H9 (cell line): ENCODE measurements at regions not wholly inside any gene's neighbourhood (a gene's known extent, or its start where the extent isn't known, plus 50 kb on each side); places are given as distances from the start of the nearest gene placed in this dataset.

Source experiments
- DNase-seq: peaks from one replicate; pipeline ENCODE4 v3.0.0-alpha.2; 2017
- H2AFZ ChIP-seq: one replicate; pipeline ENCODE4 v1.6.1; 2013; ENCODE audit warnings: mild to moderate bottlenecking, low read length, control low read depth, moderate library complexity
- H2AK5ac ChIP-seq: 2 replicates; pipeline ENCODE4 v1.6.1; 2013; ENCODE audit warnings: low read length, control low read depth, mixed read lengths; ENCODE audit not compliant: insufficient read length
- H2BK120ac ChIP-seq: one replicate; pipeline ENCODE4 v1.6.1; 2013; ENCODE audit warnings: low read depth, mild to moderate bottlenecking, low read length, control low read depth, inconsistent platforms; ENCODE audit not compliant: poor library complexity, severe bottlenecking
- H2BK12ac ChIP-seq: 2 replicates; pipeline ENCODE4 v1.6.1; 2013; ENCODE audit warnings: low read length, control low read depth, mixed read lengths, low read depth; ENCODE audit not compliant: insufficient read length
- H2BK15ac ChIP-seq: 2 replicates; pipeline ENCODE4 v1.6.1; 2013; ENCODE audit warnings: low read depth, low read length, control low read depth
- H2BK20ac ChIP-seq: one replicate; pipeline ENCODE4 v1.6.1; 2013; ENCODE audit warnings: low read depth, mild to moderate bottlenecking, low read length, control low read depth, inconsistent platforms; ENCODE audit not compliant: poor library complexity, severe bottlenecking
- H2BK5ac ChIP-seq: 2 replicates; pipeline ENCODE4 v1.6.1; 2013; ENCODE audit warnings: low read length, control low read depth, mixed read lengths; ENCODE audit not compliant: insufficient read length
- H3K14ac ChIP-seq: 2 replicates; pipeline ENCODE4 v1.6.1; 2013; ENCODE audit warnings: low read length, control low read depth; ENCODE audit not compliant: insufficient read depth
- H3K18ac ChIP-seq: 2 replicates; pipeline ENCODE4 v1.6.1; 2013; ENCODE audit warnings: low read depth, mild to moderate bottlenecking, mixed read lengths, low read length, control low read depth; ENCODE audit not compliant: insufficient read length
- H3K23ac ChIP-seq: 2 replicates; pipeline ENCODE4 v1.6.1; 2013; ENCODE audit warnings: low read length, control low read depth, mixed read lengths, low read depth; ENCODE audit not compliant: insufficient read length
- H3K23me2 ChIP-seq: 2 replicates; pipeline ENCODE4 v1.6.1; 2013; ENCODE audit warnings: low read depth, mild to moderate bottlenecking, mixed read lengths, low read length, control low read depth; ENCODE audit not compliant: insufficient read length, poor library complexity, severe bottlenecking
- H3K27ac ChIP-seq: 2 replicates; pipeline ENCODE4 v1.5.1; 2013; ENCODE audit warnings: low read length, control low read depth, mixed read lengths, low read depth; ENCODE audit not compliant: insufficient read length
- H3K27me3 ChIP-seq: 2 replicates; pipeline ENCODE4 v1.6.1; 2013; ENCODE audit warnings: low read length, control low read depth, inconsistent platforms; ENCODE audit not compliant: insufficient read depth
- H3K4ac ChIP-seq: 2 replicates; pipeline ENCODE4 v1.6.1; 2013; ENCODE audit warnings: low read depth, mild to moderate bottlenecking, control low read depth, inconsistent platforms, low read length, moderate library complexity
- H3K4me1 ChIP-seq: 2 replicates; pipeline ENCODE4 v1.6.1; 2013; ENCODE audit warnings: low read length, control low read depth, inconsistent platforms; ENCODE audit not compliant: insufficient read depth
- H3K4me2 ChIP-seq: 2 replicates; pipeline ENCODE4 v1.6.1; 2013; ENCODE audit warnings: low read length, control low read depth, mixed read lengths; ENCODE audit not compliant: insufficient read length, insufficient read depth
- H3K56ac ChIP-seq: 2 replicates; pipeline ENCODE4 v1.6.1; 2013; ENCODE audit warnings: low read depth, mild to moderate bottlenecking, mixed read lengths, low read length, control low read depth; ENCODE audit not compliant: insufficient read length
- H3K79me1 ChIP-seq: 2 replicates; pipeline ENCODE4 v1.6.1; 2013; ENCODE audit warnings: low read depth, mild to moderate bottlenecking, moderate library complexity, low read length, control low read depth, inconsistent platforms; ENCODE audit not compliant: insufficient read depth, poor library complexity, severe bottlenecking
- H3K79me2 ChIP-seq: 2 replicates; pipeline ENCODE4 v1.6.1; 2013; ENCODE audit warnings: low read length, control low read depth, inconsistent platforms; ENCODE audit not compliant: insufficient read depth
- H3K9ac ChIP-seq: 2 replicates; pipeline ENCODE4 v1.6.1; 2013; ENCODE audit warnings: low read length, control low read depth, mixed read lengths; ENCODE audit not compliant: insufficient read length; ENCODE audit errors: extremely low read depth
- H3K9me3 ChIP-seq: one replicate; pipeline ENCODE4 v1.6.1; 2013; ENCODE audit warnings: low read depth, low read length, inconsistent platforms; ENCODE audit not compliant: control insufficient read depth
- H3T11ph ChIP-seq: one replicate; pipeline ENCODE4 v1.6.1; 2013; ENCODE audit warnings: mild to moderate bottlenecking, low read length, control low read depth, inconsistent platforms
- H4K20me1 ChIP-seq: one replicate; pipeline ENCODE4 v1.6.1; 2013; ENCODE audit not compliant: control insufficient read depth, insufficient read length, insufficient read depth
- H4K5ac ChIP-seq: 2 replicates; pipeline ENCODE4 v1.6.1; 2013; ENCODE audit warnings: low read depth, mild to moderate bottlenecking, mixed read lengths, low read length, control low read depth; ENCODE audit not compliant: insufficient read length
- H4K8ac ChIP-seq: replicated peaks from 2 replicates; pipeline ENCODE4 v1.6.1; 2013; ENCODE audit warnings: low read length, control low read depth, mixed read lengths, low read depth; ENCODE audit not compliant: insufficient read length
- H4K91ac ChIP-seq: 2 replicates; pipeline ENCODE4 v1.6.1; 2013; ENCODE audit warnings: low read depth, mild to moderate bottlenecking, moderate library complexity, mixed read lengths, low read length, control low read depth; ENCODE audit not compliant: insufficient read length
- H3K27ac Mint-ChIP-seq, 3 experiments: 2 replicates in 2 of 3; 3 replicates in 1 of 3; pipeline ENCODE4 v1.8.0; 2020 to 2021; ENCODE audit warnings: mixed read lengths in 3 of 3, mild to moderate bottlenecking in 1 of 3, moderate library complexity in 1 of 3
- H3K27me3 Mint-ChIP-seq: 2 replicates; pipeline ENCODE4 v1.8.0; 2021; ENCODE audit warnings: low read depth, mild to moderate bottlenecking, moderate library complexity, mixed read lengths
- H3K36me3 Mint-ChIP-seq, 3 experiments: 2 replicates in 2 of 3; 3 replicates in 1 of 3; pipeline ENCODE4 v1.8.0; 2020 to 2021; ENCODE audit warnings: low read depth in 3 of 3, mixed read lengths in 3 of 3; ENCODE audit not compliant: insufficient read depth in 1 of 3
- H3K4me1 Mint-ChIP-seq, 2 experiments: 2 replicates each; pipeline ENCODE4 v1.8.0; 2020; ENCODE audit warnings: mixed read lengths in 2 of 2
- H3K4me3 Mint-ChIP-seq, 2 experiments: 2 replicates in 1 of 2; 3 replicates in 1 of 2; pipeline ENCODE4 v1.8.0; 2020 to 2021; ENCODE audit warnings: mild to moderate bottlenecking in 2 of 2, mixed read lengths in 2 of 2, moderate library complexity in 1 of 2
- H3K9me3 Mint-ChIP-seq, 2 experiments: 2 replicates in 1 of 2; 3 replicates in 1 of 2; pipeline ENCODE4 v1.8.0; 2020; ENCODE audit warnings: mild to moderate bottlenecking in 2 of 2, mixed read lengths in 2 of 2, moderate library complexity in 1 of 2
- WGBS: extraction: QIAGEN DNeasy Blood & Tissue Kit; methylation state at CpG from one replicate; pipeline ENCODE4 v1.1.7; 2013; ENCODE audit warnings: missing lambda C conversion rate, low lambda C conversion rate, mixed read lengths; ENCODE audit not compliant: insufficient read length; ENCODE audit errors: extremely low coverage; 5-methylcytosine and 5-hydroxymethylcytosine counted together
- TF ChIP-seq, protein P1 (sequence below): fragments of 200-600 bp; sonication (generic); conservative IDR thresholded peaks from 3 replicates; pipeline ENCODE4 v1.8.0; 2021; ENCODE audit warnings: antibody characterized with exemption, mild to moderate bottlenecking

DNA sequence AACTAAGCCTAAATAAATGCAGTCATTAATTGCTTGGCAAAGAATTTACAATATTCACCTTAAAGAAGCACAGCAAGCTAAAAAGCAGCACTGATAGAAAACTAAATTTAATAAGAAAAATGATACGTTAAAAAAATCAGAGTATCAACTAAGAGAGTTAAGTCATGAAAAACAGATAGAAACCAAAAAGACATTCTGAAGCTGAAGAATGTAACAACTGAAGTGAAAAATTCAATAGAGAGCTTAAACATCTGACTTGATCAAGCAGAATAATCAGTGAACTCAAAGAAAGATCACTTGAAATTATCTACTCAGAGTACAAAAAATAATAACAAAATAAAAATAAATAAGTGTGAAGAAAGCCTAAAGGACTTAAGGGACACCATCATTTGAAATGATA is 588.0 kb upstream of the HS3ST1 start:
- H3K9ac ChIP-seq: no peak overlapping the region
- H4K91ac ChIP-seq: no peak overlapping the region
- H3K27ac Mint-ChIP-seq: no peak overlapping the region
- no peak overlapping the region for H3K18ac ChIP-seq
- DNase-seq: no peak
- no peak overlapping the region for H4K8ac ChIP-seq
- no peak overlapping the region for H3T11ph ChIP-seq
- H2BK20ac ChIP-seq: no peak overlapping the region
- H3K4me3 Mint-ChIP-seq: no peak overlapping the region
- no peaks in the 10 kb centered on the region for H3K4me1 Mint-ChIP-seq
- no peaks in the 10 kb centered on the region for H3K4me1 ChIP-seq
- H3K36me3 Mint-ChIP-seq: peaks cover 0 to 2% (median 0%) of the 10 kb centered on the region in 3 experiments; a peak in 4 of 7 replicates
- H3K27ac ChIP-seq: no peak overlapping the region
- no peaks in the 10 kb centered on the region for H3K79me1 ChIP-seq
- no peaks in the 10 kb centered on the region for H4K20me1 ChIP-seq
- no peak overlapping the region for H3K4me2 ChIP-seq
- no peaks in the 10 kb centered on the region for H3K79me2 ChIP-seq
- WGBS: no CpG with 5 or more reads among the region's 1 CpG
- no peak overlapping the region for H2BK5ac ChIP-seq
- H2BK15ac ChIP-seq: no peak overlapping the region
- H3K14ac ChIP-seq: no peak overlapping the region
- H2AFZ ChIP-seq: no peak overlapping the region
- H3K56ac ChIP-seq: no peak overlapping the region
- H3K27me3 Mint-ChIP-seq: no peaks in the 10 kb centered on the region
- no peaks in the 10 kb centered on the region for H3K27me3 ChIP-seq
- TF ChIP-seq, protein P1, sequence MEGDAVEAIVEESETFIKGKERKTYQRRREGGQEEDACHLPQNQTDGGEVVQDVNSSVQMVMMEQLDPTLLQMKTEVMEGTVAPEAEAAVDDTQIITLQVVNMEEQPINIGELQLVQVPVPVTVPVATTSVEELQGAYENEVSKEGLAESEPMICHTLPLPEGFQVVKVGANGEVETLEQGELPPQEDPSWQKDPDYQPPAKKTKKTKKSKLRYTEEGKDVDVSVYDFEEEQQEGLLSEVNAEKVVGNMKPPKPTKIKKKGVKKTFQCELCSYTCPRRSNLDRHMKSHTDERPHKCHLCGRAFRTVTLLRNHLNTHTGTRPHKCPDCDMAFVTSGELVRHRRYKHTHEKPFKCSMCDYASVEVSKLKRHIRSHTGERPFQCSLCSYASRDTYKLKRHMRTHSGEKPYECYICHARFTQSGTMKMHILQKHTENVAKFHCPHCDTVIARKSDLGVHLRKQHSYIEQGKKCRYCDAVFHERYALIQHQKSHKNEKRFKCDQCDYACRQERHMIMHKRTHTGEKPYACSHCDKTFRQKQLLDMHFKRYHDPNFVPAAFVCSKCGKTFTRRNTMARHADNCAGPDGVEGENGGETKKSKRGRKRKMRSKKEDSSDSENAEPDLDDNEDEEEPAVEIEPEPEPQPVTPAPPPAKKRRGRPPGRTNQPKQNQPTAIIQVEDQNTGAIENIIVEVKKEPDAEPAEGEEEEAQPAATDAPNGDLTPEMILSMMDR: no peak
- no peak overlapping the region for H2AK5ac ChIP-seq
- H3K4ac ChIP-seq: no peak overlapping the region
- no peak overlapping the region for H2BK120ac ChIP-seq
- no peak overlapping the region for H2BK12ac ChIP-seq
- no peaks in the 10 kb centered on the region for H3K23me2 ChIP-seq
- peaks cover 8 to 12% of the 10 kb centered on the region in 2 experiments; a peak in 3 of 5 replicates for H3K9me3 Mint-ChIP-seq
- H3K9me3 ChIP-seq: no peaks in the 10 kb centered on the region
- H4K5ac ChIP-seq: no peak overlapping the region
- no peak overlapping the region for H3K23ac ChIP-seq
